Peyer's patch (tissue), 4 donors: ENCODE measurements at regions not wholly inside any gene's neighbourhood (a gene's known extent, or its start where the extent isn't known, plus 50 kb on each side); places are given as distances from the start of the nearest gene placed in this dataset.

Experiments
- POLR2A ChIP-seq, 2 donors: fragments of 450-650 bp; IDR thresholded peaks; one replicate each; pipeline ENCODE4 v1.5.1; 2017; ENCODE audit warnings: antibody characterized with exemption in 2 of 2, mild to moderate bottlenecking in 2 of 2, moderate library complexity in 2 of 2
- TF ChIP-seq, protein P1 (sequence below), 6 experiments: fragments of 450-650 bp in 4 of 6; fragments of 200-600 bp in 2 of 6; sonication (generic) in 1 of 6; IDR thresholded peaks; one replicate each; pipeline ENCODE4 v1.5.1; 2017 to 2019; ENCODE audit warnings: antibody characterized with exemption in 6 of 6, mild to moderate bottlenecking in 3 of 6, moderate library complexity in 1 of 6

GRCh38 chr16:14374451-14375131 lies 255.5 kb downstream of the PARN start:
- TF ChIP-seq, protein P1, sequence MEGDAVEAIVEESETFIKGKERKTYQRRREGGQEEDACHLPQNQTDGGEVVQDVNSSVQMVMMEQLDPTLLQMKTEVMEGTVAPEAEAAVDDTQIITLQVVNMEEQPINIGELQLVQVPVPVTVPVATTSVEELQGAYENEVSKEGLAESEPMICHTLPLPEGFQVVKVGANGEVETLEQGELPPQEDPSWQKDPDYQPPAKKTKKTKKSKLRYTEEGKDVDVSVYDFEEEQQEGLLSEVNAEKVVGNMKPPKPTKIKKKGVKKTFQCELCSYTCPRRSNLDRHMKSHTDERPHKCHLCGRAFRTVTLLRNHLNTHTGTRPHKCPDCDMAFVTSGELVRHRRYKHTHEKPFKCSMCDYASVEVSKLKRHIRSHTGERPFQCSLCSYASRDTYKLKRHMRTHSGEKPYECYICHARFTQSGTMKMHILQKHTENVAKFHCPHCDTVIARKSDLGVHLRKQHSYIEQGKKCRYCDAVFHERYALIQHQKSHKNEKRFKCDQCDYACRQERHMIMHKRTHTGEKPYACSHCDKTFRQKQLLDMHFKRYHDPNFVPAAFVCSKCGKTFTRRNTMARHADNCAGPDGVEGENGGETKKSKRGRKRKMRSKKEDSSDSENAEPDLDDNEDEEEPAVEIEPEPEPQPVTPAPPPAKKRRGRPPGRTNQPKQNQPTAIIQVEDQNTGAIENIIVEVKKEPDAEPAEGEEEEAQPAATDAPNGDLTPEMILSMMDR (IDR thresholded peaks at IDR 0.05): no peak
- TF ChIP-seq POLR2A (IDR thresholded peaks at IDR 0.05): no peak
